GM06990 (cell line): ENCODE measurements at regions not wholly inside any gene's neighbourhood (a gene's known extent, or its start where the extent isn't known, plus 50 kb on each side); places are given as distances from the start of the nearest gene placed in this dataset.

Source experiments
- DNase-seq: peaks from one replicate; pipeline ENCODE4 v3.0.0-alpha.2; 2011; ENCODE audit not compliant: insufficient read length; ENCODE audit errors: extremely low read depth
- H3K27me3 ChIP-seq: replicated peaks from 2 replicates; pipeline ENCODE4 v1.6.0; 2011; ENCODE audit warnings: low read length; ENCODE audit not compliant: control insufficient read depth, insufficient read depth
- H3K36me3 ChIP-seq: 2 replicates; pipeline ENCODE4 v1.5.1; 2011; ENCODE audit warnings: low read length; ENCODE audit not compliant: control insufficient read depth, insufficient read depth
- H3K4me3 ChIP-seq: replicated peaks from 2 replicates; pipeline ENCODE4 v1.5.1; 2011; ENCODE audit warnings: low read depth, mild to moderate bottlenecking, control low read depth, low read length
- CTCF ChIP-seq: IDR thresholded peaks from 2 replicates; pipeline ENCODE4 v1.5.1; 2011; ENCODE audit warnings: low read length, control low read depth, mild to moderate bottlenecking, inconsistent platforms; ENCODE audit not compliant: insufficient read depth, poor library complexity, severe bottlenecking

- DNase-seq = no peak
- H3K36me3 ChIP-seq = no peaks in the 10 kb centered on the region
- no peak for TF ChIP-seq CTCF
- H3K27me3 ChIP-seq = peaks cover 3% of the 10 kb centered on the region
- no peak overlapping the region for H3K4me3 ChIP-seq
Observed at GRCh38 chr10:78578929-78579328, 489.8 kb upstream of the ZMIZ1 start.

GRCh38 chr10:78579576-78579975, 489.2 kb upstream of the ZMIZ1 start:
- no peak for TF ChIP-seq CTCF
- DNase-seq = no peak
- Histone ChIP-seq H3K36me3 (no peaks in the 10 kb centered on the region), H3K27me3 (peaks cover 3% of the 10 kb centered on the region), H3K4me3 (no peak overlapping the region)

GRCh38 chr10:78579995-78580394, 488.8 kb upstream of the ZMIZ1 start:
- no peak for DNase-seq
- H3K4me3 ChIP-seq = no peak overlapping the region
- H3K27me3 ChIP-seq = peaks cover 3% of the 10 kb centered on the region
- no peak for TF ChIP-seq CTCF
- no peaks in the 10 kb centered on the region for H3K36me3 ChIP-seq

- Histone ChIP-seq H3K4me3 (no peak overlapping the region), H3K36me3 (no peaks in the 10 kb centered on the region), H3K27me3 (peaks cover 3% of the 10 kb centered on the region)
- no peak for TF ChIP-seq CTCF
- DNase-seq = no peak
Observed at GRCh38 chr10:78581133-78581694, 487.6 kb upstream of the ZMIZ1 start.

- Histone ChIP-seq H3K27me3 (peaks cover 3% of the 10 kb centered on the region), H3K4me3 (no peak overlapping the region), H3K36me3 (no peaks in the 10 kb centered on the region)
- DNase-seq = no peak
- no peak for TF ChIP-seq CTCF
Observed at GRCh38 chr10:78582540-78582939, 486.2 kb upstream of the ZMIZ1 start.

- H3K4me3 ChIP-seq = no peak overlapping the region
- no peak for TF ChIP-seq CTCF
- peaks cover 3% of the 10 kb centered on the region for H3K27me3 ChIP-seq
- no peak for DNase-seq
- no peaks in the 10 kb centered on the region for H3K36me3 ChIP-seq
Observed at GRCh38 chr10:78584266-78584665, 484.5 kb upstream of the ZMIZ1 start.
